Right lobe of liver (tissue), 4 donors: ENCODE measurements at regions not wholly inside any gene's neighbourhood (a gene's known extent, or its start where the extent isn't known, plus 50 kb on each side); places are given as distances from the start of the nearest gene placed in this dataset.

ENCODE experiments used
- POLR2A ChIP-seq: fragments of 450-650 bp; IDR thresholded peaks from one replicate; pipeline ENCODE4 v1.6.1; 2017; ENCODE audit warnings: antibody characterized with exemption, mild to moderate bottlenecking
- TF ChIP-seq, protein P1 (sequence below), 4 donors: fragments of 200-600 bp in 3 of 4; fragments of 450-650 bp in 1 of 4; IDR thresholded peaks; one replicate each; pipeline versions ENCODE4 v1.5.1 to v1.8.0; 2016 to 2022; ENCODE audit warnings: antibody characterized with exemption in 4 of 4, mild to moderate bottlenecking in 2 of 4
- donor health status: DM: no; HTN: no; CAD: no.
- donor health status: DM: no; HTN: no; CAD: no.
- donor health status: DM: no; HTN: yes; CAD: no.

DNA sequence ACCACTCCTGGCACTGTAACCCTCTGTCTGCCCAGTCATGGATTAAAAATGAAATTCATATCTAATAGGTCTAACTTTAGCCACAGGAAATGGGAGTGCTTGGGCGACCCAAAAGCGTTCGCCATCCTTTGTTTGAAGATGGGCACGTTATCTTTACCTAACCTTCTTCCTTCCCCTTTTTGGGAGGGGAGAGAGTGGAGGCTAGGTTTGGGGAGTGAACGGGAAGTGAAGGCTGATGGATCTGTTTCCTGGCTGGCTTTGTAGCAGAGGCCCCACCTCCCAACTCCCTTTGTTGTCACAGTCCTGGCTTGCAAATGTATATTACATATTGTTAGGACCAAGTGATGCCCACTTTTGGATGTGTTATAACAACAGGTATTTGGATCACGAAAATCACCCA, 98.1 kb upstream of the ARHGEF3 start:
- TF ChIP-seq, protein P1, sequence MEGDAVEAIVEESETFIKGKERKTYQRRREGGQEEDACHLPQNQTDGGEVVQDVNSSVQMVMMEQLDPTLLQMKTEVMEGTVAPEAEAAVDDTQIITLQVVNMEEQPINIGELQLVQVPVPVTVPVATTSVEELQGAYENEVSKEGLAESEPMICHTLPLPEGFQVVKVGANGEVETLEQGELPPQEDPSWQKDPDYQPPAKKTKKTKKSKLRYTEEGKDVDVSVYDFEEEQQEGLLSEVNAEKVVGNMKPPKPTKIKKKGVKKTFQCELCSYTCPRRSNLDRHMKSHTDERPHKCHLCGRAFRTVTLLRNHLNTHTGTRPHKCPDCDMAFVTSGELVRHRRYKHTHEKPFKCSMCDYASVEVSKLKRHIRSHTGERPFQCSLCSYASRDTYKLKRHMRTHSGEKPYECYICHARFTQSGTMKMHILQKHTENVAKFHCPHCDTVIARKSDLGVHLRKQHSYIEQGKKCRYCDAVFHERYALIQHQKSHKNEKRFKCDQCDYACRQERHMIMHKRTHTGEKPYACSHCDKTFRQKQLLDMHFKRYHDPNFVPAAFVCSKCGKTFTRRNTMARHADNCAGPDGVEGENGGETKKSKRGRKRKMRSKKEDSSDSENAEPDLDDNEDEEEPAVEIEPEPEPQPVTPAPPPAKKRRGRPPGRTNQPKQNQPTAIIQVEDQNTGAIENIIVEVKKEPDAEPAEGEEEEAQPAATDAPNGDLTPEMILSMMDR (IDR thresholded peaks at IDR 0.05) = no peak
- no peak for TF ChIP-seq POLR2A
